ENCODE measurements at regions not wholly inside any gene's neighbourhood (a gene's known extent, or its start where the extent isn't known, plus 50 kb on each side); places are given as distances from the start of the nearest gene placed in this dataset.

GRCh38 chr1:56045062-56045461 lies 534.3 kb downstream of the PLPP3 start:
- Histone ChIP-seq H3K4me1 (ENCODE audit: control insufficient read depth in 2 of 3, insufficient read depth in 2 of 3, low read depth in 1 of 3, low read length in 3 of 3) (no peaks in the 10 kb centered on the region), H3K9me3 (ENCODE audit: control insufficient read depth in 2 of 3, insufficient read depth in 1 of 3, low read length in 3 of 3) (peaks cover 0 to under 1% (median 0%) of the 10 kb centered on the region in 3 donors), H3K9ac (ENCODE audit: low read length in 3 of 3) (no peak overlapping the region), H3K4me3 (ENCODE audit: low read length in 3 of 3) (no peak overlapping the region), H3K27me3 (ENCODE audit: control insufficient read depth, insufficient read depth, low read length) (no peaks in the 10 kb centered on the region), H3K36me3 (ENCODE audit: control insufficient read depth in 2 of 3, insufficient read depth in 3 of 3, low read length in 3 of 3) (no peaks in the 10 kb centered on the region), H3K27ac (ENCODE audit: low read depth in 2 of 2, low read length in 2 of 2) (no peak overlapping the region)
- intact Hi-C loops (cut with DNase I) = no loop called here
- DNase-seq (no peak), FAIRE-seq (no peak)
- TF ChIP-seq CTCF (IDR thresholded peaks at IDR 0.05; ENCODE audit: borderline replicate concordance, extremely low read depth, insufficient read depth) = no peak

GRCh38 chr1:56036479-56036878 lies 542.9 kb downstream of the PLPP3 start:
- no peak overlapping the region for H3K27ac ChIP-seq (ENCODE audit: low read depth in 2 of 2, low read length in 2 of 2)
- peaks cover 0 to 3% (median 0%) of the 10 kb centered on the region in 3 donors for H3K4me1 ChIP-seq (ENCODE audit: control insufficient read depth in 2 of 3, insufficient read depth in 2 of 3, low read depth in 1 of 3, low read length in 3 of 3)
- no peaks in the 10 kb centered on the region for H3K36me3 ChIP-seq (ENCODE audit: control insufficient read depth in 2 of 3, insufficient read depth in 3 of 3, low read length in 3 of 3)
- no peaks in the 10 kb centered on the region for H3K27me3 ChIP-seq (ENCODE audit: control insufficient read depth, insufficient read depth, low read length)
- no peak for TF ChIP-seq CTCF (IDR thresholded peaks at IDR 0.05; ENCODE audit: borderline replicate concordance, extremely low read depth, insufficient read depth)
- no peak overlapping the region for H3K4me3 ChIP-seq (ENCODE audit: low read length in 3 of 3)
- FAIRE-seq (no peak), DNase-seq (no peak)
- intact Hi-C loops (cut with DNase I) = no loop called here
- no peaks in the 10 kb centered on the region for H3K9me3 ChIP-seq (ENCODE audit: control insufficient read depth in 2 of 3, insufficient read depth in 1 of 3, low read length in 3 of 3)
- no peak overlapping the region for H3K9ac ChIP-seq (ENCODE audit: low read length in 3 of 3)

GRCh38 chr1:56034847-56035481 lies 544.4 kb downstream of the PLPP3 start:
- FAIRE-seq = no peak
- intact Hi-C loops (cut with DNase I) = no loop called here

More at GRCh38 chr1:56034847-56035481, 544.4 kb downstream of the PLPP3 start:
- Histone ChIP-seq H3K36me3 (ENCODE audit: control insufficient read depth in 2 of 3, insufficient read depth in 3 of 3, low read length in 3 of 3) (no peaks in the 10 kb centered on the region), H3K4me3 (ENCODE audit: low read length in 3 of 3) (no peak overlapping the region), H3K4me1 (ENCODE audit: control insufficient read depth in 2 of 3, insufficient read depth in 2 of 3, low read depth in 1 of 3, low read length in 3 of 3) (peaks cover 0 to 3% (median 0%) of the 10 kb centered on the region in 3 donors), H3K9ac (ENCODE audit: low read length in 3 of 3) (no peak overlapping the region), H3K27me3 (ENCODE audit: control insufficient read depth, insufficient read depth, low read length) (no peaks in the 10 kb centered on the region), H3K9me3 (ENCODE audit: control insufficient read depth in 2 of 3, insufficient read depth in 1 of 3, low read length in 3 of 3) (no peaks in the 10 kb centered on the region), H3K27ac (ENCODE audit: low read depth in 2 of 2, low read length in 2 of 2) (no peak overlapping the region)
- no peak for DNase-seq
- no peak for TF ChIP-seq CTCF (IDR thresholded peaks at IDR 0.05; ENCODE audit: borderline replicate concordance, extremely low read depth, insufficient read depth)

All from kidney (tissue), 13 donors.